Myocyte (in vitro differentiated cells): ENCODE measurements at regions not wholly inside any gene's neighbourhood (a gene's known extent, or its start where the extent isn't known, plus 50 kb on each side); places are given as distances from the start of the nearest gene placed in this dataset.
A peak's percentile ranks its signal among the peaks of the same experiment; 100 is the strongest.
"Not testable (repeated sequence)": the region's sequence is repeated elsewhere in the genome, so short reads cannot be mapped to it uniquely, and the experiment has no call there.

Experiments used
- DNase-seq: peaks from one replicate; pipeline ENCODE4 v3.0.0-alpha.2; 2012; ENCODE audit warnings: low read depth

DNA sequence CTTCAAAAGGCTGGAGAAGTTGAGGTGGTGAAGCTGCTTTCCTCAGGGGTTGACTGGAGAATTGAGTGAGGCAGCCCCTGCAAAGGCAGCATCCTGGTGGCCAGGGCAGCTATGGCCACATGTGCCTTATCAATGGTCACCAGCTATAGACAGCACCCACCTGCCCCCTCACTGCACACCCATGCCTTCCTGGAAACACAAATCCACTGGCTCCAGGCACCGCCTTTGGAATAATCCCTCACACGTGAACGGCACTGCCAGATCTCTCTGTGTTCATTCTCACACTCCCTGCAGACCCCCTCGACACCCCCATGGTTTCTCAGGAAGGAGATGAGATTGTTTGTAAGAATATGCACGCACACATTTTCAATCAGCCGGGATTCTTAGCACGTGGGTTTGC is 1297.8 kb downstream of the TBC1D22A start:
- no peak for DNase-seq

DNA sequence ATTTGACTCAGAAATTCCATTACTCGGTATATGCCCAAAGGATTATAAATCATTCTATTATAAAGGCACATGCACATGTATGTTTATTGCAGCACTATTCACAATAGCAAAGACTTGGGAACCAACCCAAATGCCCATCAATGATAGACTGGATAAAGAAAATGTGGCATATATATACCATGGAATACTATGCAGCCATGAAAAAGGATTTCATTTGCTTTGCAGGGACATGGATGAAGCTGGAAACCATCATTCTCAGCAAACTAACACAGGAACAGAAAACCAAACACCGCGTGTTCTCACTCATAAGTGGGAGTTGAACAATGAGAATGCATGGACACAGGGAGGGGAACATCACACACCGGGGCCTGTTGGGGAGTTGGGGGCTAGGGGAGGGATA is 1297.1 kb downstream of the TBC1D22A start:
- DNase-seq, result not testable (repeated sequence)

GRCh38 chr22:48057116-48057835 is 1294.8 kb downstream of the TBC1D22A start:
- DNase-seq, result no peak

- DNase-seq, result no peak
Observed at GRCh38 chr22:48055827-48056226, 1293.4 kb downstream of the TBC1D22A start.

GRCh38 chr22:48055185-48055584 is 1292.7 kb downstream of the TBC1D22A start:
- no peak for DNase-seq

- DNase-seq, result no peak
Observed at GRCh38 chr22:48054596-48054995, 1292.1 kb downstream of the TBC1D22A start.

- DNase-seq, result no peak
Observed at GRCh38 chr22:48053973-48054372, 1291.5 kb downstream of the TBC1D22A start.

GRCh38 chr22:48053486-48053885 is 1291.0 kb downstream of the TBC1D22A start:
- no peak for DNase-seq

DNA sequence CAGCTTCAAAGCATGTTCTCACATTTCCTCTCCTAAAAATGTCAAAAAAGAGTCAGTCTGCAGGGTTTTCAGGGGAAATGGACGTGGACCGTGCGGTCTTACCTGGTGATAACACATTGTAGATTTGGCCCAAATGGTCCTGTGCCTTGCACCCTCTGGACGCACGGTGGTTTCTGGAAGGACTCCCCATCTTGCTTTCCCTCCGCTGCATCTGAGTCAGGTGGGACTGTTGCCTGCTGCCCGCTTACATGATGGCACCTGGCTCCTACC is 1290.1 kb downstream of the TBC1D22A start:
- no peak for DNase-seq

DNA sequence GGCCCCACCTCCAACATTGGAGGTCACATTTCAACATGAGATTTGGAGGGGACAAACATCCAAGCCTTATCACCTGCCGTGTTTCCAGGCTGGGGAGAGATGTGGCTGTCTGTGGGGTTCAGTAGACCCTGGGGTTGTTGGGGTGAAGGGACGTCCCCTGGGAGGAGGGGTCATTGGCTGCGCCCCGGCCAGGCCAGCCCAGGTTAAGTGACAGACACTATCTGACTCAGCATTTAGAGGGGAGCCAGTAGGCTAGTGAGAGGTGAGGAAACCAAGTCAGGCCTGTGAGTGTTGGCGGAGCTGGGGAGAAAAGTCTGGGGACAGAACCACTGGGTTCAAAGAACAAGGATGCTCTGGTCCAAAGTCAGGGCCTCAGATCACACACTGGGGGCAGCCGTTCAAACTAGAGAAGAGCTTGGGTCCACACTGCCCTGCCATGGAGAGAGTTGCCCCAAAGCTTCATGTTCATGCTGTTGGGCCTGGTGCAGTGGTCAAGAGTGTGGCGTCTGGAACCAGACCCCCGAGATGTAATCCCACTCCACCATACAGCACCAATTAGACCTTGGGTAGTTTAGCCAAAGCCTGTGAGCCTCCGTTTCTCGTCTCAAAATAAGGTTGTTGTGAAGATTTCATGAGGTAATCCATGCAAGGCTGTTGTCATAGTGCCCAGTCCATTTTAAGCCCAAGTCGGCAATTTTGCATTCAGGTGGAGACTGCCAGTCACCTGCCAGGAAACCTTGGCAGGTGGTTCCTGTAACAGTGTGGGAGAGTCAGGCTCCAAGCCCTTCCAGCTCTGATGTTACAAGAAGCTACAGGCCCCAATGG is 1289.6 kb downstream of the TBC1D22A start:
- no peak for DNase-seq

DNA sequence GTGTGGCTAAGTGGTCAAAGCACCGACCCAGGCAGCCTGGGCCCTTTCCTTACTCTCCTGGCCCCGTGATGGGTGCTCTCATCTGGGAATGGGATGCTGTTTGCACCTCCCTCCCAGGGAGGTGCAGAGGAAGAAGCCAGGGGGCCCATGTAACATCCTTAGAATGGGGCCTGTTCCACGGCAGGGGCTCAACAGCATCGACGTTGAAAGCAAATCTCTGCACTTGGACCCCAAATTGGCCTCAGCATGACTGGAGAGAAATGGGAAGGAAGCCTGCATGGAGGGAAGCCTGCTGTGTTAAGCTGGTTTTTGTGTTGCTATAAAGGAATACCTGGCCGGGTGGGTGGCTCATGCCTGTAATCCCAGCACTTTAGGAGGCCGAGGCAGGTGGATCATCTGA is 1288.4 kb downstream of the TBC1D22A start:
- DNase-seq, result no peak

DNA sequence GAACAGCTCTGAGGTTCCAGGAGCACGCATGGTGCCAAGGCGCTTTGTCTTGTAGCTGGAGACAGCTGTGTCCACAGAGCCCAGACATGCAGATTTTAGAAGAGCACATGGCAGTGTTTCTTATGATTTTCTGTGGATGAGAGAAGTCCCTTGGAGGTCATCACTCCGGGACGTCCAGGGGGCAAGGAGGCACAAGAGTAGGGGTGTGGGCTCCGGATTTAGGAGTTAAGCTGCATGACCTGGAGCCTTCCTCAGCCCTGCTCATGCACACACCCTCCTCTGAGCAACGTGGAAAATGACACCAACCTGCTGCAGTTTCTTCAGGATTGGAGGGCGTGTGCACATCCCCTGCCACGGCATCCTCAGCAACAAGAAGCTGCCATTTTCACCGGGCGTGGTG is 1286.7 kb downstream of the TBC1D22A start:
- no peak for DNase-seq

GRCh38 chr22:48047722-48048500 is 1285.5 kb downstream of the TBC1D22A start:
- no peak for DNase-seq

DNA sequence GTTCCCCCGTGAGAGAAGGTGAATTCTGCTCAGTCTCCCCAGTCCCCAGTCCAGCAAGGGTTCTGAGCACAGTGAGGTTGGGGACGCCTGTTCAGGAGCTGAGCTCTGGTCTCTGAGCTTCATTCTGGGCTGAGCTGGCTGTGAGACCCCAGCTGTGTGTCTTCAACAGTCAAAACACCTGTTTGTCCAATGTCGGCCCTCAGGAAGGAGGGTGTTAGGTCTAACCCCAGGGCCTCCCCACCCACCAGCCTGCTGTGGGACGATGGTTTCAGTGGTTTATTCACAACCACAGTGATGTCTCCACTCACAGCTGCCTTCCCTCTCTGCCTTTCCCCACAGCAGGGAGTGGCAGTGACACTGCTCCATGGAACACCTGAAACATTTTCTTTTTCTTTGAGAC is 1282.9 kb downstream of the TBC1D22A start:
- DNase-seq, result peak; percentile 1

DNA sequence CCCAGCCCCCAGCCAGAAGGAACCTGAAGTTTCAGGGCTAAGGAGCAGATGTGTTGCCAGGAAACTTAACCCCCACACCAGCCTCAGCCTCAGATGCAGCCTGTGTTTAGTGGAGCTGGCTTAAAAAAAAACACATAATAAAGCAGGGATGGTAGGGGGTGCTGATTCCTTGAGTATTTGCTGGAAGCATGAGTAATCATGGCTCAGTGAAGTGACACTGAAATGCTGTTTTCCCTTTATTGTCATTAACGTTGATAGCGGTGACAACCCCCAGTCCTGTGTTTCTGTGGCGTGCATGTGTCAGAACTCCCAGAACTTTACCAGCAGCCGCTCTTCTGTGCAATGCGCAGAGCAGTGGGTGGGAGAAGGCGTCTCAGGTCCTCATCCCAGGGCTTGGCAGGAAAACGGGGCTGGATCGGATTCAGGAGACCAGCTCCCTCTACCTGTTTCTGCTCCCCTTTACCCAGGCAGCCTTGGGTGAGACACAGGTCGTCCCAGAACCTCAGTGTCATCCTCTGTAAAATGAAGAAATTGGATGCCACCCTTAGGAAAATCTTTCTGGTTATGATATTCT is 1282.1 kb downstream of the TBC1D22A start:
- DNase-seq, result no peak

DNA sequence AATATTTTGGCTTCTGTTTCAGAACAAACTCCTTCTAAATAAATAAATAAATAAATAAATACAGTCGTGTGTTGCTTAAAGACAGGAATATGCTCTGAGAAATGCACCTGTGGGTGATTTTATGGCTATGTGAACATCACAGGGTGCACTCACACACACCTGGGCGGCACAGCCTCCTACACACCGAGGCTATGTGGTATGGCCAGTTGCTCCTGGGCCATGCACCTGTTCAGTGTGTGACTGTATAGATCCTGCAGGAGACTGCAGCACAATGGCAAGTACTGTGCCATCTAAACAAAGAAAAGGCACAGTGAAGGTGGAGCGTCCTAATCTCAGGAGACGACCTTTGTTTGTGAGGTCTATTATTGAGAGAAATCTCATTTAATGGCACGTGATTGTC is 1281.1 kb downstream of the TBC1D22A start:
- DNase-seq, result no peak

GRCh38 chr22:48042621-48043395 is 1280.4 kb downstream of the TBC1D22A start:
- no peak for DNase-seq

GRCh38 chr22:48039326-48039725 is 1276.9 kb downstream of the TBC1D22A start:
- DNase-seq, result no peak

DNA sequence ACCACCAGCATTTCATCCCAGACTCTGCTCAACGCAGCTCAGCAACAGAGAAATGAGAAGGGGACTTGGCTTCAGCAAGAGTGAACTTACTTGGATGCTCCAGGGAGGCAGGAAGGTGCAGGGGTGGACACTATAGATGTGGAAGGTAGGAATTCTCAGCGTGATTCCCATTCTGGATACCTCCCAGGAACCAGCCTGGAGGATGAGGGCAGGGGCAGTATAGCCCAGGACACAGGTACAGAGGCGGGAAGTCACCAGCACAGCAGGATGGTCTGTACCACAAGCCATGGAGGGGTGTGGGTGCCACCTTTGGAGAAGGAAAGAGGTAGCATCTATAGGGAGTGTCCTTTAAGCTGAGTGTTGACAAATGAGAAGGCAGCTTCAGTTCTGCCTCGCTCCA is 1275.2 kb downstream of the TBC1D22A start:
- no peak for DNase-seq

DNA sequence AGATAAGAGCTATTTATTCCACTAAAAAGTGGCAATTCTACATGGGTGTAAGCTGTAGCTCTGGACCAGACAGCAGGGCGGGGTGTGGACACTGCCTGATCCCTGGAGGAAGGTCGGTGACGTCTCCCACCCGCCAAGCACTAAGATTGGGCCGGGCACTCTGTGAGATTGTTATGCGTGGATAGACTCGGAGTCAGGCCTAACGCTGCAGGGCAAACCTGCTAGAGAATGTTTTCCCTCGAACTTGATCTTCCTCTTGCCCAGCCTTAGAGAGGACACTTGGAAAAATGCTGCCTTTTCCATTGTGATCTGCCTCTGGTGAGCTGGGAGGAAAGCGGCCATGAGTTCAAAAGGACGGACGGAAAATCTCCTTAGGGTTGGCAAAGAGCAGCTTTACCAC is 1273.4 kb downstream of the TBC1D22A start:
- DNase-seq, result no peak

DNA sequence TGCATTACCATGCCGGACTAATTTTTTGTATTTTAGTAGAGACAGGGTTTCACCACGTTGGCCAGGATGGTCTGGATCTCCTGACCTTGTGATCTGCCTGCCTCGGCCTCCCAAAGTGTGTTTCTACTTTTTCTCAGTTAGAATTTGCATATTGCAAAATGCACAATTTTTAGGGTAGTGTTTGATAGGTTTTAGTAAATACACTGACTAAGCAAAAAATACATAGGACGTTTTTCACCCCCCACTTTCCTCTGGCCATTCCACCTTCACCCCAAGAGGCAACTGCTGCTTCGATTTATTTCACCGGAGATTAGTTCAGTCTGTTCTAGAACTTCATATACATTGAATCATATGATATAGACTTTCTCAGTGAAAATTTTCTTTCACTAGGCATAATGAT is 1269.1 kb downstream of the TBC1D22A start:
- no peak for DNase-seq
